ENCODE measurements at regions not wholly inside any gene's neighbourhood (a gene's known extent, or its start where the extent isn't known, plus 50 kb on each side); places are given as distances from the start of the nearest gene placed in this dataset.
"Not testable (repeated sequence)": the region's sequence is repeated elsewhere in the genome, so short reads cannot be mapped to it uniquely, and the experiment has no call there.

DNA sequence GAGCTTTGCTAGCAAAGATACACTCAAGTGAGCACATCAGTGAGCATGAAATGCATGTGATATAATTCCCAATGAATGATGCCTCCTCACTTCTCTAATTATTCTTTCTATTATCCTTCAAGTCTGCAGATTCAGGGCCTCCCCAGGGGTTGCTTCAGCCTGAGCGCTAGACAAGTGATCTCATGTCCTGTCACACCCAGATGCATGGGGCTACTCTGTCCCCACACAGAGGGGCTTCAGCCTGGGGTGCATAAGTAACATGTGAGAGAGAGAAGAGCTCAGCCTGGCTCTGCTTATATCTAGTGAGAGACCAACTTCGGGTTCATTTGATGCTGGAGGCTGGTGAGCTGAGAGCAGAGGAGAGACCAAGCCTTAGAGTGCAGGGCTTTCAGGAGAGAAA is 85.2 kb downstream of the VPREB1 start:
- Mint-ChIP-seq H3K9me3 (no peaks in the 10 kb centered on the region), H3K4me3 (no peak overlapping the region), H3K27ac (no peak overlapping the region), H3K27me3 (ENCODE audit: low read depth) (peaks cover 27% of the 10 kb centered on the region), H3K36me3 (ENCODE audit: low read depth) (no peaks in the 10 kb centered on the region), H3K4me1 (ENCODE audit: low read depth) (no peaks in the 10 kb centered on the region)
- CTCF ChIA-PET, result interaction anchor here (2.2 kb wide), 1 partner anchor 14 kb away, joined by 8 read pairs; no protein-coding TSS in a partner anchor
- no peak for DNase-seq
- intact Hi-C loops (cut with micrococcal nuclease), result no loop called here

DNA sequence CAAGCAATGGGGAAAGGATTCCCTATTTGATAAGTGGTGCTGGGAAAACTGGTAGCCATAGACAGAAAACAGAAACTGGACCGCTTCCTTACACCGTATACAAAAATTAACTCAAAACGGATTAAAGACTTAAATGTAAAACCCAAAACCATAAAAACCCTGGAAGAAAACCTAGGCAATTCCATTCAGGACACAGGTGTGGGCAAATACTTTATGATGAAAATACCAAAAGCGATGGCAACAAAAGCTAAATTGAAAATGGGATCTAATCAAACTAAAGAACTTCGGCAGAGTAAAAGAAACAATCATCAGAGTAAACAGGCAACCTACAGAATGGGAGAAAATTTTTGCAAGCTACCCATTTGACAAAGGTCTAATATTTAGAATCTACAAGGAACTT is 91.1 kb downstream of the VPREB1 start:
- H3K4me3 Mint-ChIP-seq; intact Hi-C loops (cut with micrococcal nuclease); CTCF ChIA-PET; H3K9me3 Mint-ChIP-seq; H3K4me1 Mint-ChIP-seq (ENCODE audit: low read depth); H3K27ac Mint-ChIP-seq; H3K36me3 Mint-ChIP-seq (ENCODE audit: low read depth); DNase-seq: not testable (repeated sequence)
- peaks cover 41% of the 10 kb centered on the region for H3K27me3 Mint-ChIP-seq (ENCODE audit: low read depth)

DNA sequence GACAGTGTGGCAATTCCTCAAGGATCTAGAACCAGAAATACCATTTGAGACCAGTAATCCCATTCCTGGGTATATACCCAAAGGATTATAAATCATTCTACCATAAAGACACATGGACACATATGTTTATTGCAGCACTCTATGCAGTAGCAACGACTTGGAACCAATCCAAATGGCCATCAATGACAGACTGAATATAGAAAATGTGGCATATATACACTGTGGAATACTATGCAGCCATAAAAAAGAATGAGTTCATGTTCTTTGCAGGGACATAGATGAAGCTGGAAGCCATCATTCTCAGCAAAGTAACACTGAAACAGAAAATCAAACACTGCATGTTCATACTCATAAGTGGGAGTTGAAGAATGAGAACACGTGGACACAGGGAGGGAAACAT is 91.7 kb downstream of the VPREB1 start:
- H3K4me1 Mint-ChIP-seq (ENCODE audit: low read depth); CTCF ChIA-PET; H3K27ac Mint-ChIP-seq; H3K4me3 Mint-ChIP-seq; H3K36me3 Mint-ChIP-seq (ENCODE audit: low read depth); H3K9me3 Mint-ChIP-seq; intact Hi-C loops (cut with micrococcal nuclease); DNase-seq: not testable (repeated sequence)
- peaks cover 40% of the 10 kb centered on the region for H3K27me3 Mint-ChIP-seq (ENCODE audit: low read depth)

DNA sequence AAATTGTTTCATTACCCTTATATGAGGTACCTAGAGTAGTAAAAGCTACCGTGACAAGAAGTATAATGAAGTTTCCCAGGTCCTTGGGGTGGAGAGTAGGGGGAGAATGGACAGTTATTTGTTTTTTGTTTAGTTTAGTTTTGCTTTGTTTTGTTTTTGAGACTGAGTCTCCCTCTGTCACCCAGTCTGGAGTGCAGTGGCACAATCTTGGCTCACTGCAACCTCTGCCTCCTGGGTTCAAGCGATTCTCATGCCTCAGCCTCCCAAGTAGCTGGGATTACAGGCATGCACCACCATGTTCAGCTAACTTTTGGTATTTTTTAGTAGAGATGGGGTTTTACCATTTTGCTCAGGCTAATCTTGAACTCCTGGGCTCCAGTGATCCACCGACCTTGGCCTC is 94.2 kb downstream of the VPREB1 start:
- DNase-seq; intact Hi-C loops (cut with micrococcal nuclease); H3K9me3 Mint-ChIP-seq; H3K27ac Mint-ChIP-seq; H3K4me1 Mint-ChIP-seq (ENCODE audit: low read depth); H3K36me3 Mint-ChIP-seq (ENCODE audit: low read depth); H3K4me3 Mint-ChIP-seq; CTCF ChIA-PET: not testable (repeated sequence)
- peaks cover 22% of the 10 kb centered on the region for H3K27me3 Mint-ChIP-seq (ENCODE audit: low read depth)

DNA sequence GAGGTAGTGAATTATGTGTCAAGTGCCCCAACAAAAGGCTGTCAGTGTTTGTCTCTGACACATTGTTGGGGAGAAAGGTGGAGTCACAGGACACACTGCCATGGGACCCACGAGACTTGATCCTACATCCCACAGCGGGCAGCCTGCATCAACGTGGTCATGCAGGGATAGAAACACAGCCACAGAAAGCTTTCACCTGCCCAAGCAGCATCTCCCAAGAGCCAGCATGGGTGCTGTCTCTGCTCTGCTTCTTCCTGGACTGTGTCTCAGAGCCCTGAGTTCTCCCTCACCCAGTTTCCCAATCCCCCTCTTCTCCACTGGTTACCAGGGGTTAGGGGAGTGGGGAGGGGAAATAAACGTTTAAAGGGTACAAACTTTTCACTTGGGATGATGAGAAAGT is 97.2 kb downstream of the VPREB1 start:
- H3K36me3 Mint-ChIP-seq (ENCODE audit: low read depth), result no peaks in the 10 kb centered on the region
- peaks cover 2% of the 10 kb centered on the region for H3K27me3 Mint-ChIP-seq (ENCODE audit: low read depth)
- no peaks in the 10 kb centered on the region for H3K4me1 Mint-ChIP-seq (ENCODE audit: low read depth)
- CTCF ChIA-PET, result interaction anchor here (1.8 kb wide), 1 partner anchor 140 kb away, joined by 7 read pairs; no protein-coding TSS in a partner anchor
- intact Hi-C loops (cut with micrococcal nuclease), result loop anchor here (5.0 kb wide), 1 partner anchor 134 kb away; no protein-coding TSS in a partner anchor
- no peak overlapping the region for H3K4me3 Mint-ChIP-seq
- H3K9me3 Mint-ChIP-seq, result no peaks in the 10 kb centered on the region
- no peak for DNase-seq
- H3K27ac Mint-ChIP-seq, result no peak overlapping the region

DNA sequence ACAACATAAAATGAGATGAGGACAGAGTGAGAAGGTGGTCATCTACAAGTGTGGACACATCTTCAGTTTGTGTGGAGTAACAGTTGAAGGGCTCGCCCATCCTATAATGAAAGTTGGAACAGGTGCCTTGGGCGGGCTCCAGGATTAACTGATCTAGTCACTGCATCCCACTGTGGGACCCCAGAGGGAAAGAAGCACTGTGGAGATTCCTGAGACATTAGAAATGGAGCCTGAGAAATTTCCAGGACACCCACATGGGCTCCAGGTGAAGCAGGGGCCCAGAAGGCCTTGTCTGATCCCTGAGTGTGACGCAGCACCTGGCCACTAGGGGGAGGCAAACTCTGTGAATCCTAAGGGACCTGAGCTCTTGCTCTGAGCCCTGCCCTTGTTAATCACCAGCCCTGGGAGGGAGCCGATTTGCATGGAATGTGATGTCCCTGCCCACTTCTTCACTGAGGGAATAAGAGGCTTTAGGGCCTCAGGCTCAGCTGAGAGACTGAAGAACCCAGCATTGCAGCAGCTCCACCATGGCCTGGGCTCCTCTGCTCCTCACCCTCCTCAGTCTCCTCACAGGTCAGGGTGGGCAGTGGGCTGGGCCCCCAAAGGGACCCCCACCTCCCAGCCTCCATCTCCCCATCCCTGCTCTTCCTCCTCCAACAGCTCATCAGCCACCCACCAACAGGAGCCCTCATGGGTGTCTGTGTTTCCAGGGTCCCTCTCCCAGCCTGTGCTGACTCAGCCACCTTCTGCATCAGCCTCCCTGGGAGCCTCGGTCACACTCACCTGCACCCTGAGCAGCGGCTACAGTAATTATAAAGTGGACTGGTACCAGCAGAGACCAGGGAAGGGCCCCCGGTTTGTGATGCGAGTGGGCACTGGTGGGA is 98.4 kb downstream of the VPREB1 start:
- peak; percentile 82 for DNase-seq
- H3K36me3 Mint-ChIP-seq (ENCODE audit: low read depth), result no peaks in the 10 kb centered on the region
- intact Hi-C loops (cut with micrococcal nuclease), result loop anchor here (5.0 kb wide), 1 partner anchor 136 kb away; no protein-coding TSS in a partner anchor
- CTCF ChIA-PET, result interaction anchor here (0.6 to 3.2 kb wide), 13 partner anchors 8 to 431 kb away, joined by 3 to 10 read pairs (median 4); no protein-coding TSS in a partner anchor
- H3K4me1 Mint-ChIP-seq (ENCODE audit: low read depth), result no peaks in the 10 kb centered on the region
- H3K9me3 Mint-ChIP-seq, result no peaks in the 10 kb centered on the region
- H3K27ac Mint-ChIP-seq, result no peak overlapping the region
- H3K4me3 Mint-ChIP-seq, result no peak overlapping the region
- no peaks in the 10 kb centered on the region for H3K27me3 Mint-ChIP-seq (ENCODE audit: low read depth)

DNA sequence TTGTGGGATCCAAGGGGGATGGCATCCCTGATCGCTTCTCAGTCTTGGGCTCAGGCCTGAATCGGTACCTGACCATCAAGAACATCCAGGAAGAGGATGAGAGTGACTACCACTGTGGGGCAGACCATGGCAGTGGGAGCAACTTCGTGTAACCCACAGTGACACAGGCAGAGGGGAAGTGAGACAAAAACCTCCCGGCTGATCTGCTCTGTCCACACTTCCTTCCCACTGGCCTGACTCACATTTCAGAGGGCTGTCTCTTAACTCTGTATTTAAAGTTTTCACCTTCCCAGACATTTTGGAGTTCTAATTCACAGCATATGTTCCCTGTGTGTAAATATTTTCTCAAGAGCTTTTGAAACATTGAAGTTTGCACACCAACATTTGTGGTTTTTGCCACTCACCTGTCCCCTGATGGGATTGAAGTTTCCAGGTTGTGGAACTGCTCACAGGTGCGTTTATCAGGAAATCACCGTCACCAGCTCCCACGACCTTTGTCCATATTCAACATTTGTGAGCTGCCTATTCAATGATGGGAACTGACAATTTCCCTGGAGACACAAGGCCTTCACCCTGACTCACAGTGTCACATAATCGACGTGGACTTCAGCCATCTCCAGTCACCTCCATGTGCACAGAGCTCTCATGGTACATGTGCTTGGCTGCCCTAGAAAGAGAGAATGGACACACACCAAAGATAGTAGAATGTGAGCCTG is 99.2 kb downstream of the VPREB1 start:
- Mint-ChIP-seq H3K27ac (no peak overlapping the region), H3K4me3 (no peak overlapping the region), H3K27me3 (ENCODE audit: low read depth) (no peaks in the 10 kb centered on the region), H3K9me3 (no peaks in the 10 kb centered on the region), H3K4me1 (ENCODE audit: low read depth) (no peaks in the 10 kb centered on the region), H3K36me3 (ENCODE audit: low read depth) (no peaks in the 10 kb centered on the region)
- no peak for DNase-seq
- intact Hi-C loops (cut with micrococcal nuclease), result loop anchor here (5.0 kb wide), 1 partner anchor 136 kb away; no protein-coding TSS in a partner anchor
- CTCF ChIA-PET, result interaction anchor here (0.6 to 3.2 kb wide), 9 partner anchors 12 to 635 kb away, joined by 3 to 10 read pairs (median 4); no protein-coding TSS in a partner anchor

DNA sequence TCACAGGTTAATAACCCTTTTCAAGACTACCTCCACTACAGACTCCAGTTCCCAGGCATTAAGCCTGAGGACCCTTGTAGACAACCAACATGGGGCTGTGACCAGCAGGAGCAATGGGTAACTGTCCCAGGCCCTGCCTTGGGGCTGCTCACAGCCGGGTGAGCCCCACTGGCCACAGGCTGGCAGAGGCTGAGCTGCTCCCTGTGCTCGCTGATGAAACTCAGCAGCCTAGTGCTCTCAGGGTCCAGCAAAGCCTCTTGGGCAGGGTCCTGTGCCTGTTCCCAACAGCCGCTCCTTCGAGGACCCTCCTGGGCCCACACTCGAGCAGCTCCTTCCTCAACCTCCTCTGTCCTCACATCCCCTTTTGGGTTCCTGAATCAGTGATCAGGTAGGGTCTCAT is 99.8 kb downstream of the VPREB1 start:
- Mint-ChIP-seq H3K4me1 (ENCODE audit: low read depth) (no peaks in the 10 kb centered on the region), H3K9me3 (no peaks in the 10 kb centered on the region), H3K36me3 (ENCODE audit: low read depth) (no peaks in the 10 kb centered on the region), H3K27me3 (ENCODE audit: low read depth) (no peaks in the 10 kb centered on the region), H3K27ac (no peak overlapping the region), H3K4me3 (no peak overlapping the region)
- intact Hi-C loops (cut with micrococcal nuclease), result loop anchor here (5.0 kb wide), 1 partner anchor 137 kb away; no protein-coding TSS in a partner anchor
- DNase-seq, result no peak
- CTCF ChIA-PET, result interaction anchor here (0.6 to 3.2 kb wide), 7 partner anchors 12 to 636 kb away, joined by 3 to 10 read pairs (median 4); no protein-coding TSS in a partner anchor

DNA sequence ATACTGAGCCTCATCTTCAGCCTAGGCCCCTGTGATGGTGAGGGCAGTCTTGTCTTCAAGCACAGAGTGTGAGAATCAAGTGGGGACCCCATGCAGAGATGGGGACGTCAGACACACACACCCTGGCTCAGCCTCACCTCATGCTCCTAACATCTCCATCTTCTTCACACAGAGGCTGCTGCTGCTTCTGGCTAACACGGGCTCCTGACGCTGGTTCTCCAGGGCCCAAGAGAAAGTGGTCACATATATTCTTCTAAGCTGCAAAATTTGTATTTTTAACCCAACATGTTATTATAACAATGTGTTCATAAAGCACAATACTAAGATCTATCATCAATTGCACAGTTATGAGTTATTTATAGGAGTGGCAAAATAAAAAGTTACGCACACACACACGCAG is 101.2 kb downstream of the VPREB1 start:
- no peaks in the 10 kb centered on the region for H3K27me3 Mint-ChIP-seq (ENCODE audit: low read depth)
- no peaks in the 10 kb centered on the region for H3K9me3 Mint-ChIP-seq
- no peak overlapping the region for H3K27ac Mint-ChIP-seq
- H3K4me1 Mint-ChIP-seq (ENCODE audit: low read depth), result no peaks in the 10 kb centered on the region
- intact Hi-C loops (cut with micrococcal nuclease), result no loop called here
- no peak for DNase-seq
- H3K4me3 Mint-ChIP-seq, result no peak overlapping the region
- no peaks in the 10 kb centered on the region for H3K36me3 Mint-ChIP-seq (ENCODE audit: low read depth)
- CTCF ChIA-PET, result interaction anchor here (2.0 kb wide), 1 partner anchor 10 kb away, joined by 8 read pairs; no protein-coding TSS in a partner anchor

DNA sequence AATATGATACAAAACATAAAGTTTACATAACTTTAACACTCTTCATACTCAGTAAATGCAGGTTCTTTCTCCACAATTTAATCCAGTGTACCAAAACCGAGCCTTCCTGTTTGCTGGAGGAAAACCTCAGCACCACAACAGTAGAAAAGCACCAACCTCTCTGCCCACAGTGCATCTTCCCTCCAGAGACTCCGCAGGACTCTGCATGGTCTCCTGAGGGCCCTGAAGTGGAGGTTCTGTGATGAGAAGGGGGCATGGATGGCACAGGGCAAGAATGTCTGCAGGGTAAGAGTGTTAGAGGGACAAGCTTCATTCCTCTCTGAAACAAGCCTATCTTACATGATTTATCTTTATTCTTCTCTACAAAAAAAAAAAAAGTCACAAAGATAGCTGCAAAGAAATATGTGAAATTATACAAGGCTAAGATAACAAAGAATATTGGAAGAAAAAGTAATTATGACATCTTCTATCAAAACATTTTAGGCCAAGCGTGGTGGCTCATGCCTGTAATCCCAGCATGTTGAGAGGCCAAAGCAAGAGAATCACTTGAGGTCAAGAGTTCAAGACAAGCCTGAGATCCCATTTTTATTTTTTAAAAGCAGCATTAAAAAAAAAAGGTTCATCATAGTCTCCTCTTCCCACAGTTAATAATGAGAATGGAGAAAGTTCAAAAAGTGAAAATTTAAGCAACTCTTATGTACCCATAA is 102.0 kb downstream of the VPREB1 start:
- no peaks in the 10 kb centered on the region for H3K27me3 Mint-ChIP-seq (ENCODE audit: low read depth)
- intact Hi-C loops (cut with micrococcal nuclease), result no loop called here
- DNase-seq, result no peak
- no peak overlapping the region for H3K27ac Mint-ChIP-seq
- no peaks in the 10 kb centered on the region for H3K36me3 Mint-ChIP-seq (ENCODE audit: low read depth)
- H3K4me3 Mint-ChIP-seq, result no peak overlapping the region
- CTCF ChIA-PET, result no interaction called here
- no peaks in the 10 kb centered on the region for H3K9me3 Mint-ChIP-seq
- H3K4me1 Mint-ChIP-seq (ENCODE audit: low read depth), result no peaks in the 10 kb centered on the region

DNA sequence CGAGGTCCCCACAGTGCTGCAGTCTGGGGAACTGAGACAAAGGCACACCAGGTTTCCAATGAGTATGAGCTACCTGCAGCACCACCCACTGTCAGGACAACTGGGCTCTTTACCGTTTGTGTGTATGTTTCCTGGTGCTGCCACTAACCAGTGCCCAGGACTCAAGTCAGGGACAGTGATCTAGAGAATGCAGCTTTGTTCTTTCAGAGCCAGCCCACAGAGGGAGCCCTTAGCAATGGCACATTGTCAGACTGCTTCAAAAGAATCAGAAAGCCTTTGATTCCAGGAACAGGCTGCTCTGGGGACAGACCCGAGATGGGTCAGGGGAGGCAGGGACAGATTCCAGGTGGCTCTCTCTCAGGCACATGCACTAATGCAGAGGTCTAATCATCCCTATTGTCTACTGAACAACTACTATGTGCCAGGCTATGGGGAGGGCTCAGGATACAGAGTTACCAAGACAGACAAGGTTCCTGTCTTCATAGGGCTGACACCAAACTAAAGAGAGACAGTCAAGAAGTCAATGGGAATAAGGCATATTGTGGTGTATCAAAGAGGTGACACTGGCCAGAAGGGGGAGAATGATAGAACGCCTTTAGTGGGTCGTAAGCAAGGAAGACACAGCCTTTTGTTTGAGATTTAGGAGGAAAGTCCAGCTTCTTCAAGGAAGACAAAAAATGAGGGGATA is 103.7 kb downstream of the VPREB1 start:
- peak; percentile 42 for DNase-seq
- Mint-ChIP-seq H3K27me3 (ENCODE audit: low read depth) (no peaks in the 10 kb centered on the region), H3K4me3 (no peak overlapping the region), H3K4me1 (ENCODE audit: low read depth) (no peaks in the 10 kb centered on the region), H3K9me3 (no peaks in the 10 kb centered on the region), H3K27ac (no peak overlapping the region), H3K36me3 (ENCODE audit: low read depth) (no peaks in the 10 kb centered on the region)
- intact Hi-C loops (cut with micrococcal nuclease), result no loop called here
- CTCF ChIA-PET, result no interaction called here
